Prostate gland (tissue), 2 donors: ENCODE measurements at regions not wholly inside any gene's neighbourhood (a gene's known extent, or its start where the extent isn't known, plus 50 kb on each side); places are given as distances from the start of the nearest gene placed in this dataset.

Experiments
- DNase-seq: peaks from one replicate; pipeline ENCODE4 v3.0.0-alpha.2; 2019; ENCODE audit warnings: low spot score
- H3K27ac ChIP-seq, 2 donors: fragments of 200-600 bp; sonication (generic); 2 replicates each; pipeline ENCODE4 v1.5.1; 2017 to 2019
- H3K27me3 ChIP-seq: fragments of 200-600 bp; sonication (generic); replicated peaks from 2 replicates; pipeline ENCODE4 v1.5.1; 2019; ENCODE audit not compliant: insufficient read depth
- H3K36me3 ChIP-seq, 2 donors: fragments of 200-600 bp; sonication (generic); 1 replicate in 1 of 2; 2 replicates in 1 of 2; pipeline versions ENCODE4 v1.5.1 to v1.8.1; 2017 to 2019
- H3K4me1 ChIP-seq: fragments of 200-600 bp; sonication (generic); replicated peaks from 2 replicates; pipeline ENCODE4 v1.5.1; 2019
- H3K4me3 ChIP-seq, 2 donors: fragments of 200-600 bp; sonication (generic); 2 replicates each; pipeline ENCODE4 v1.5.1; 2017 to 2019
- H3K9me3 ChIP-seq: fragments of 200-600 bp; sonication (generic); 2 replicates; pipeline ENCODE4 v1.5.1; 2017
- CTCF ChIP-seq, 4 experiments: fragments of 200-600 bp in 2 of 4; fragments of 450-650 bp in 2 of 4; sonication (generic) in 2 of 4; IDR thresholded peaks; 1 replicate in 3 of 4; 2 replicates in 1 of 4; pipeline ENCODE4 v1.5.1; 2016 to 2019; ENCODE audit warnings: antibody characterized with exemption in 4 of 4, mild to moderate bottlenecking in 2 of 4, moderate library complexity in 2 of 4
- POLR2A ChIP-seq: fragments of 450-650 bp; IDR thresholded peaks from one replicate; pipeline ENCODE4 v1.6.1; 2016; ENCODE audit warnings: antibody characterized with exemption, mild to moderate bottlenecking
- POLR2AphosphoS5 ChIP-seq: sonication (generic); formaldehyde crosslinking; IDR thresholded peaks from one replicate; pipeline ENCODE4 v1.6.1; 2017; ENCODE audit warnings: antibody characterized with exemption
- WGBS: methylation state at CpG from one replicate; pipeline ENCODE4 v1.1.5; 2018; 5-methylcytosine and 5-hydroxymethylcytosine counted together
- intact Hi-C: fragments of 100-400 bp; cut with DNase I; formaldehyde crosslinking; loops from one replicate; pipeline ENCODE4 v1.14.2; 2022

GRCh38 chr7:42831006-42831717 is 80.7 kb downstream of the C7orf25 start:
- Histone ChIP-seq H3K9me3 (no peaks in the 10 kb centered on the region), H3K36me3 (no peaks in the 10 kb centered on the region), H3K27ac (no peak overlapping the region), H3K4me1 (peaks cover 14% of the 10 kb centered on the region), H3K27me3 (no peaks in the 10 kb centered on the region), H3K4me3 (no peak overlapping the region)
- intact Hi-C loops, result loop anchor here (2.0 to 5.0 kb wide), 2 partner anchors 129 to 854 kb away; no protein-coding TSS in a partner anchor
- WGBS, result 39% methylated on average over 6 of the region's 6 CpGs
- no peak for DNase-seq
- TF ChIP-seq CTCF (IDR thresholded peaks at IDR 0.05), result no peak
- TF ChIP-seq POLR2A, result no peak
- no peak for TF ChIP-seq POLR2AphosphoS5

- intact Hi-C loops, result no loop called here
- H3K27ac ChIP-seq, result no peak overlapping the region
- no peaks in the 10 kb centered on the region for H3K36me3 ChIP-seq
- DNase-seq, result no peak
- WGBS, result 100% methylated on average over 1 of the region's 1 CpG
- TF ChIP-seq POLR2AphosphoS5 (no peak), CTCF (IDR thresholded peaks at IDR 0.05) (no peak), POLR2A (no peak)
- no peaks in the 10 kb centered on the region for H3K9me3 ChIP-seq
- no peaks in the 10 kb centered on the region for H3K4me1 ChIP-seq
- no peaks in the 10 kb centered on the region for H3K27me3 ChIP-seq
- no peak overlapping the region for H3K4me3 ChIP-seq
These were observed 99.1 kb downstream of the C7orf25 start for GRCh38 chr7:42812779-42813178.

DNA sequence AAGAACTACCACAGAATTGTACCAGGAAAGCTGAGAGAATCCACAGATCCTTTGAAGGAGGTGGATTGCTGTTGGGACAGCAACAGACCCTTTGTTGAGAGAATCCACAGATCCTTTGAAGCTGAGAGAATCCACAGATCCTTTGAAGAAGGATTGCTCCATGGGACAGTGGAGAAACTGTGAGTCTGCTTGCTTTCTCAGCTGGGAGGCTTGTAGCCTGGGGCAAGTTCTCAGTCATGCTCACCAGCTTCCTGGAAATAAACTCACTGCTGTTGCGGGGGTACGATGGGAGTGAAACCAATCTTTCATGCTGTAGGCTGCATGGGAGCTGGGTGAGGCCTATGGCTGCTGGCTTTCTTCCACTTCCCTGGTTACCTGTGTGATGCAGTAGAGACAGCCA is 106.3 kb downstream of the C7orf25 start:
- TF ChIP-seq POLR2A (no peak), POLR2AphosphoS5 (no peak), CTCF (IDR thresholded peaks at IDR 0.05) (no peak)
- Histone ChIP-seq H3K27ac (no peak overlapping the region), H3K36me3 (no peaks in the 10 kb centered on the region), H3K4me3 (no peak overlapping the region), H3K4me1 (no peaks in the 10 kb centered on the region), H3K9me3 (no peaks in the 10 kb centered on the region), H3K27me3 (no peaks in the 10 kb centered on the region)
- intact Hi-C loops, result no loop called here
- WGBS, result 79% methylated on average over 2 of the region's 2 CpGs
- no peak for DNase-seq

DNA sequence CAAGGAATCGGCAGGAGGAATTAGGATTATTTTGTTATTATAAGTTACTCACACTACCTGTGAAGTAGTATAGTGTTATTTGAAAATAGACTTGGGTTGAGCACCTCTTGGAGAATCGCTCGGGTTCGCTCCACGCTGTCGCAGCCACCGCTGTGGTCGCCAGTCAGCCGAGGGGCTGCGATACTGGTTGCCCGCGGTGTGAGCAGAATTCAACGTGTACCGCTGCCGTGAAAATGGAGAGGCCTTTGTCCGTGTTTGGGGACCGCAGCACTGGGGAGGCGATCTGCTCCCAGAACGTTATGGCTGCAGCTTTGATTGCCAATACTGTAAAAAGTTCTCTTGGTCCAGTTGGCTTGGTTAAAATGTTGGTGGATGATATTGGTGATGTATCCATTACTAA is 117.2 kb downstream of the C7orf25 start:
- no peak overlapping the region for H3K27ac ChIP-seq
- 93% methylated on average over 19 of the region's 19 CpGs for WGBS
- no peaks in the 10 kb centered on the region for H3K36me3 ChIP-seq
- H3K4me1 ChIP-seq, result no peaks in the 10 kb centered on the region
- no peak overlapping the region for H3K4me3 ChIP-seq
- DNase-seq, result no peak
- H3K27me3 ChIP-seq, result no peaks in the 10 kb centered on the region
- TF ChIP-seq POLR2A, result no peak
- intact Hi-C loops, result no loop called here
- no peaks in the 10 kb centered on the region for H3K9me3 ChIP-seq

DNA sequence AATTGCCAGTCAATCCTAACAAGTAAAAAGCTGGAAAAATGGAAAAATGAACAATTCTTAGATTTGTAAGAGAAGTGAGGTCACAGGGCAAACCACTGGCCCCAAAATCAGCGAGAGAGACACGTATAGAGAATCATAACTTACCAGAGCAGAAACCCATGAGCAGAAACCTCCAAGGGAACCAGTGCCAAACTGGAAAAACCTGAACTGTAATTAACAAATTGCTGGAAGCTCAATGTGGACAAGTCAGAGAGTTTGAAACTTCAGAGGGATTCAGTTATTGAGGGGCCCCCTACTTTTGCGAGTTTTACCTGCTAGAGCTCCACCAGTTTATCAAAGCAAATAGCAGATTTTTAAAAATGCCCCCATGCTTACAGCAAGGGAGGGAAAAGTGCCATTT is 119.0 kb downstream of the C7orf25 start:
- TF ChIP-seq POLR2AphosphoS5 (no peak), CTCF (IDR thresholded peaks at IDR 0.05) (no peak), POLR2A (no peak)
- intact Hi-C loops, result no loop called here
- 74% methylated on average over 3 of the region's 3 CpGs for WGBS

More for the DNA sequence above, 119.0 kb downstream of the C7orf25 start:
- Histone ChIP-seq H3K9me3 (no peaks in the 10 kb centered on the region), H3K27me3 (no peaks in the 10 kb centered on the region), H3K4me3 (no peak overlapping the region), H3K36me3 (no peaks in the 10 kb centered on the region), H3K4me1 (no peaks in the 10 kb centered on the region), H3K27ac (no peak overlapping the region)
- no peak for DNase-seq
